C4-2B (cell line): ENCODE measurements at regions not wholly inside any gene's neighbourhood (a gene's known extent, or its start where the extent isn't known, plus 50 kb on each side); places are given as distances from the start of the nearest gene placed in this dataset.

Source experiments
- CTCF ChIP-seq: fragments of 450-650 bp; conservative IDR thresholded peaks from 2 replicates; pipeline ENCODE4 v1.5.1; 2017; ENCODE audit warnings: mild to moderate bottlenecking
- ZFX ChIP-seq: fragments of 450-650 bp; IDR thresholded peaks from 2 replicates; pipeline ENCODE4 v1.6.1; 2017

DNA sequence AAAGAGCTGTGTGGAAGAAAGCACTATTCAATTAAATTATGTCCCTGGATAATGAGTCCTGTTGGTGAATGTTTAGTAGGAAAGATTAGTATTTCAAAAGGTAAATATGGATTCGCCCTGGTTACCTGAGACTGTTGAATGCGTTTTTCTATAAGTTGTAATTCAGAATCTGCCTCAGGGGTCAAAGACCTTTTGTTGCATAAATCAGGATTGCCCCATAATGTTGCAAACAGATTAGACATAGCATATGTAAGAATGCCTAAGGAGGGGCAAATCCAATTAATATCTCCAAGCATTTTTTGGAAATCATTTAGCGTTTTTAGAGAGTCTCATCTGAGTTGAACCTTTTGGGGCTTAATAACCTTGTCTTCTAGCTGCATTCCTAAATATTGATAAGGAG is 70.1 kb upstream of the ARL4D start:
- no peak for TF ChIP-seq CTCF
- no peak for TF ChIP-seq ZFX
